Coronary artery (tissue), 2 donors: ENCODE measurements at regions not wholly inside any gene's neighbourhood (a gene's known extent, or its start where the extent isn't known, plus 50 kb on each side); places are given as distances from the start of the nearest gene placed in this dataset.

Experiments
- DNase-seq: peaks from one replicate; pipeline ENCODE4 v3.0.0-alpha.2; 2017; ENCODE audit warnings: low spot score
- H3K27ac ChIP-seq, 2 donors: fragments of 200-600 bp; sonication (generic); one replicate each; pipeline ENCODE4 v1.5.1; 2016 to 2019
- H3K4me3 ChIP-seq: fragments of 200-600 bp; sonication (generic); 2 replicates; pipeline ENCODE4 v1.5.1; 2016; ENCODE audit warnings: mild to moderate bottlenecking, moderate library complexity
- TF ChIP-seq, protein P1 (sequence below): fragments of 200-600 bp; sonication (generic); IDR thresholded peaks from one replicate; pipeline ENCODE4 v1.5.1; 2019; ENCODE audit warnings: antibody characterized with exemption

DNA sequence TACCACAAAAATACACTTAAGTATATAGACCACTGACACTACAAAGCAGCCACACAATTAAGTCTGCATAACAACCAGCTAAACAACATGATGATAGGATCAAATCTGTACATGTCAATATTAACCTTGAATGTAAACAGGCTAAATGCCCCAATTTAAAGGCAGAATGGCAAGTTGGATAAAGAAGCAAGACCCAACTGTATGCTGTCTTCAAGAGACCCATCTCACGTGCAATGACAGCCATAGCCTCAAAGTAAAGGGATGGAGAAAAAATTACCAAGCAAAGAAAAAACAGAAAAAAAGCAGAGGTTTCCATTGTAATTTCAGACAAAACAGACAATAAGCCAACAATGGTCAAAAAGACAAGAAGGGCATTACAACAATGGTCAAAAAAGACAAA, 77.3 kb upstream of the APC start:
- no peak for DNase-seq
- Histone ChIP-seq H3K27ac (no peak overlapping the region), H3K4me3 (no peak overlapping the region)
- TF ChIP-seq, protein P1, sequence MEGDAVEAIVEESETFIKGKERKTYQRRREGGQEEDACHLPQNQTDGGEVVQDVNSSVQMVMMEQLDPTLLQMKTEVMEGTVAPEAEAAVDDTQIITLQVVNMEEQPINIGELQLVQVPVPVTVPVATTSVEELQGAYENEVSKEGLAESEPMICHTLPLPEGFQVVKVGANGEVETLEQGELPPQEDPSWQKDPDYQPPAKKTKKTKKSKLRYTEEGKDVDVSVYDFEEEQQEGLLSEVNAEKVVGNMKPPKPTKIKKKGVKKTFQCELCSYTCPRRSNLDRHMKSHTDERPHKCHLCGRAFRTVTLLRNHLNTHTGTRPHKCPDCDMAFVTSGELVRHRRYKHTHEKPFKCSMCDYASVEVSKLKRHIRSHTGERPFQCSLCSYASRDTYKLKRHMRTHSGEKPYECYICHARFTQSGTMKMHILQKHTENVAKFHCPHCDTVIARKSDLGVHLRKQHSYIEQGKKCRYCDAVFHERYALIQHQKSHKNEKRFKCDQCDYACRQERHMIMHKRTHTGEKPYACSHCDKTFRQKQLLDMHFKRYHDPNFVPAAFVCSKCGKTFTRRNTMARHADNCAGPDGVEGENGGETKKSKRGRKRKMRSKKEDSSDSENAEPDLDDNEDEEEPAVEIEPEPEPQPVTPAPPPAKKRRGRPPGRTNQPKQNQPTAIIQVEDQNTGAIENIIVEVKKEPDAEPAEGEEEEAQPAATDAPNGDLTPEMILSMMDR = no peak

DNA sequence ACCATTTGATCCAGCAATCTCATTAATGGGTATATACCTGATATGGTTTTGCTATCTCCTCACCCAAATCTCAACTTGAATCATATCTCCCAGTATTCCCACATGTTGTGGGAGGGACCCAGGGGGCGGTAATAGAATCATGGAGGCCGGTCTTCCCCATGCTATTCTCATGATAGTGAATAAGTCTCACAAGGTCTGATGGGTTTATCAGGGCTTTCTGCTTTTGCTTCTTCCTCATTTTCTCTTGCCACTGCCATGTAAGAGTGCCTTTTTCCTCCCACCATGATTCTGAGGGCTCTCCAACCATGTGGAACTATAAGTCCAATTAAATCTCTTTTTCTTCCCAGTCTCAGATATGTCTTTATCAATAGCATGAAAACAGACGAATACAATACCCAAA, 74.5 kb upstream of the APC start:
- TF ChIP-seq, protein P1 = no peak
- H3K4me3 ChIP-seq = no peak overlapping the region
- H3K27ac ChIP-seq = no peak overlapping the region
- DNase-seq = no peak

DNA sequence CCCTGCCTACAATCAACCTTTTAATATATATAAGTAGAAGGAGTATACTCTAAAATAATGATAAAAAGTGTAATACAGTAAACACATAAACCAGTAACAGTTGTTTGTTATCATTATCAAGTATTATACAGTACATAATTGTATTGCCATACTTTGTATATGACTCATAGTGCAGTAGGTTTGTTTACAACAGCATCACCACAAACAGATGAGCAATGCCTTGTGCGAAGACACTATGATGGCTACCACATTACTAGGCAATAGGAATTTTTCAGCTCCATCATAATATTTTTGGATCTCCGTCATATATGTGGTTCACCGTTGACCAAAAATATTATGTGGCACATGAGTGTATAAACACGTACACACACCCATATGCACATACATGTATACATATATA, 69.7 kb upstream of the APC start:
- Histone ChIP-seq H3K27ac (no peak overlapping the region), H3K4me3 (no peak overlapping the region)
- TF ChIP-seq, protein P1 = no peak
- no peak for DNase-seq

DNA sequence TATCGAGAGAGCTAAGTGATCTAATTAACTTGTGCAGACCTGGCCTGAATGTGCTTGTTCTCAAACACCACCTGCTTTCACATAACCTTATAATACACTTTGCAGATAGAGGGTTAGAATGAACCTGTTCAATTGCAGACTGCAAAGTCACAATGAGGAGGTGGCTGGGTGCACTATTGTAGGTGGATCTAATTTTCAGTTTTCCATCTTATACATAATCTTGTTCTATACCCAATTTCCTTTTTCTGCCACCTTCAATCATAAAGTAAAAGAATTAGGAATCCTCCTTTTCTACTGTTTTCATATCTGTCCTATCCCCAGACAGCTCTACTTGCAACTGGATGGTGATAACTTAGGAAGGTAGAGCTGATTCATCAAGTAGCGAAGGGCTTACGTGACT, 68.8 kb upstream of the APC start:
- H3K4me3 ChIP-seq = no peak overlapping the region
- TF ChIP-seq, protein P1 = no peak
- no peak for DNase-seq
- no peak overlapping the region for H3K27ac ChIP-seq

DNA sequence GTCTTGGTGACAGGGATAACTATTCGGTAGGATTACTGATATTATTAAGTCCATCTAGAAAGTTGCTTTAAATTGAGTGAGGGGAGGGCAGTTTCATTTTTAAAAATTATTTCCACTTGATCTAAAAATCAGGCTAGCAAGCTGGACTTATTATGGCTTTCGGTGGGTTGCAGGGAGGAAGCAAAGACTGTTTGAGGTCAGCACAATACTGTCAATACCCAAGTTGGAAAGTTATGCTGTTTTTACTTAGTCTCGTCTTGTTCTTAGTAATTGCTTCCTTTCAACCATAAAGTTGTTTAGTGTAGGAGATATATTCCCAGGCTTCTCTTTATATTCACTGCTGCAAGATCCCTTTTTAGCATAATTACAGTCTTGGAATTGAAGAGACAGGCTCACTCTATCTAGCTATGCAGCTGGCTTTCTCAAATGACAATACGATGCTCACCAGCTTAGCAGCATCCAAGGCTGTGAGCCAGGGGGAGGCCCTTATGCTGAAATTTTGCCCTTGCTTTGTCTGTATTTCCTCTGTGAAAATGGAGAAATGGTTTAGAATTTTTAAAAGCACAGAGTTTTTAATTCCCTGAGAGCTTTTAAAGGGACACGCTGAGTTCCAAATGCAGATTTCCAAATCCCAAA, 68.2 kb upstream of the APC start:
- no peak overlapping the region for H3K27ac ChIP-seq
- TF ChIP-seq, protein P1 = no peak
- no peak for DNase-seq
- H3K4me3 ChIP-seq = no peak overlapping the region

DNA sequence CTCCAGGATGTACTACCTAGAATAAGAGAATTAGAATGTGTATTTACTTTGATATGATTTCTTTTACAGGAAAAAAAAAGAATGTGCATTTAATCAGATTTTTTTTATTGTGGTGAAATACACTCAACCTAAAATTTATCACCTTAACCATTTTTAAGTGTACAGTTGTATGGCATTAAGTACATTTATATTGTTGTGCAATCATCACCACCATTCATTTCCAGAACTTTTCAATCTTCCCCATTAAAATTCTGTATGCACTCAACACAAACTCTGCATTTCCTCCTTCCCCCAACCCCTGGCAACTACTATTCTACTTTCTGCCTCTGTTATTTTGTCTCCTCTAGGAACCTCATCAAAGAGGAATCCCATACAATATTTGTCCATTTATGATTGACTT, 66.0 kb upstream of the APC start:
- no peak overlapping the region for H3K27ac ChIP-seq
- TF ChIP-seq, protein P1 = no peak
- DNase-seq = no peak
- no peak overlapping the region for H3K4me3 ChIP-seq

DNA sequence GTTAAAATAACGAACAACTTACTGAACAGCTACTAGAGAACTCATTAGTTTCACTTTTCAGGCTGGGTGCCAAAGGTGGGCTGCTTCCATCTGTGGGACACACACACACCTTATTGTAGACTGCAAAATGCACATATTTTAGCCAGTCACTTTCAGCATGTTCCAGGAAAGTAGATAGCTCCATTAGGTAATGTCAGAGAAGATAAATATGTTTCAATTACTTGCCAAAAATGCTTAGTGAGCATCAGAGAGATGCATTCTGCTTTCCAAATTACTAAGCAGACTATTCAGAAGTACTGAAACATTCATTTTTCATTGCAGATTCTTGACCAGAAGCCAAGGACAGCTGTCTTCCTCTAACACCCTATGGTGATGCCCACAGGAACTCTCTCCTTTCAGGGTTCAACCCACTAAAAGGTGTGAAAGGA, 56.2 kb upstream of the APC start:
- no peak overlapping the region for H3K27ac ChIP-seq
- DNase-seq = no peak
- no peak overlapping the region for H3K4me3 ChIP-seq
- TF ChIP-seq, protein P1 = no peak
